ENCODE measurements at regions not wholly inside any gene's neighbourhood (a gene's known extent, or its start where the extent isn't known, plus 50 kb on each side); places are given as distances from the start of the nearest gene placed in this dataset.
A peak's percentile ranks its signal among the peaks of the same experiment; 100 is the strongest.

DNA sequence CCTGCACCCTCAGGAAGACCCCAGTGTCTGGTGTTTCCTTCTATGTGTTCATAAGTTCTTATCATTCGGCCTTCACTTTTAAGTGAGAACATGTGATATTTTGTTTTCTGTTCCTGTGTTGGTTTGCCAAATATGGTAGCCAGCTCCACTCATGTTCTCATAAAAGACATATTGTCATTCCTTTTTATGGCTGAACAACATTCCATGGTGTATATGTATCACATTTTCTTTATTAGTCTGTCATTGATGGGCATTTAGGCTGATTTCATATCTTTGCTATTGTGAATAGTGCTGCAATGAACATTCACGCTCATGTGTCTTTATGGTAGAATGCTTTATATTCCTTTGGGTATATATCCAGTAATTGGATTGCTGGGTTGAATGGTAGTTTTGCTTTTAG, 645.1 kb downstream of the SLC16A7 start:
- DNase-seq (ENCODE audit: low read depth), result no peak
- TF ChIP-seq, protein P1, sequence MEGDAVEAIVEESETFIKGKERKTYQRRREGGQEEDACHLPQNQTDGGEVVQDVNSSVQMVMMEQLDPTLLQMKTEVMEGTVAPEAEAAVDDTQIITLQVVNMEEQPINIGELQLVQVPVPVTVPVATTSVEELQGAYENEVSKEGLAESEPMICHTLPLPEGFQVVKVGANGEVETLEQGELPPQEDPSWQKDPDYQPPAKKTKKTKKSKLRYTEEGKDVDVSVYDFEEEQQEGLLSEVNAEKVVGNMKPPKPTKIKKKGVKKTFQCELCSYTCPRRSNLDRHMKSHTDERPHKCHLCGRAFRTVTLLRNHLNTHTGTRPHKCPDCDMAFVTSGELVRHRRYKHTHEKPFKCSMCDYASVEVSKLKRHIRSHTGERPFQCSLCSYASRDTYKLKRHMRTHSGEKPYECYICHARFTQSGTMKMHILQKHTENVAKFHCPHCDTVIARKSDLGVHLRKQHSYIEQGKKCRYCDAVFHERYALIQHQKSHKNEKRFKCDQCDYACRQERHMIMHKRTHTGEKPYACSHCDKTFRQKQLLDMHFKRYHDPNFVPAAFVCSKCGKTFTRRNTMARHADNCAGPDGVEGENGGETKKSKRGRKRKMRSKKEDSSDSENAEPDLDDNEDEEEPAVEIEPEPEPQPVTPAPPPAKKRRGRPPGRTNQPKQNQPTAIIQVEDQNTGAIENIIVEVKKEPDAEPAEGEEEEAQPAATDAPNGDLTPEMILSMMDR (IDR thresholded peaks at IDR 0.05; ENCODE audit: insufficient read depth, low read depth, low read length), result no peak
- H3K4me3 ChIP-seq (ENCODE audit: low read depth, low read length), result no peak overlapping the region

DNA sequence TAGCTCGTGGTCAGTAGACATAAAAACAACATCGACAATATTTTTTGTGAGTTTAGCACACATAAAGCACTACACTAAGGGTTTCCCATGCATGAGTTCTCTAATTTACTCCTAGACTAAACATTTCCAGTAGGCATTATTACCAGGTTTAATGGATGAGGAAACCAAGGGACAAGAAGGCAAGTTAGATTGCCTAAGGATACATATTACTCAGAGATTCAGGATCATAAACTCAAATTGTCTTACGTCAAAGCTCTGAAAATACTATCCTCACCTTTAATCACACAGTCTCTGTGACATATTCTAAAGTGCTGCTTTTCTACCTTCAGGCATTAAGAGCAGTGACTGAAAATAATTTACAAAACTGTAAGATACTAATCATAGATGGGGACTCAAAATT, 655.3 kb downstream of the SLC16A7 start:
- no peak overlapping the region for H3K4me3 ChIP-seq (ENCODE audit: low read depth, low read length)
- TF ChIP-seq, protein P1 (IDR thresholded peaks at IDR 0.05; ENCODE audit: insufficient read depth, low read depth, low read length), result no peak
- no peak for DNase-seq (ENCODE audit: low read depth)

DNA sequence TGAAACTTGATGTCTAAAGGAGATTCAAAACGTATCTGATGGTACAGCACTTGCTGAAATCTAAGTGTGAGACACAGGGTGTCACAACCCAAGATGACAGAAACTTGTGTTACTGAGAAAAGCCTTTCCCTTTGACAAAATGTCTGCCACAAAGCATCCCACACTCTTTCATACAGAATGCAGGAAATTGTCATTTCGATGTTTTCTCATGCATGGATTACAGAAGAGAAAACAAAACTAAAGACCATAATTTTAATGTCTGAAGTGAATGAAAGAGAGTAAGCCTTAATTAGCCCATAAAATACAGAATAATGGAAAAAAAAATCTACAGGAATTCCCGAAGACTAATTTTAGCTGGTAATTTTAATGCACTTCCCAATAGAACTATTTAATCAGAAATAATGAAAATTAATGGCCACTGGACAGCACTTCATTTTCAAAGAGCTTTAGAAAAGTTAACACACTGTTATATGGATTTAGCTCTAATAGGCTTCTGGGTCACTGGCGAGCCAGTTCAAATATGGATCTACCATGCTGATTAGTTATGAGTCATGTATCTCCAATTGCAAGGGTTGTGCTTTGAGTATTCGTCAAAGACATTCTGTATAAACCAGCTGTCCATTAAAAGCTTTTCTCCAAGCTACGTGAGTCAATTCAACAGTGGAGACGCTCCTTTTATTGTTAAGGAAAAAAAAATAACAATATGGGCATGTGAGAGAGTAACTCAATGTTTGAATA, 656.7 kb downstream of the SLC16A7 start:
- TF ChIP-seq, protein P1 (IDR thresholded peaks at IDR 0.05; ENCODE audit: insufficient read depth, low read depth, low read length), result no peak
- H3K4me3 ChIP-seq (ENCODE audit: low read depth, low read length), result no peak overlapping the region
- DNase-seq (ENCODE audit: low read depth), result no peak

DNA sequence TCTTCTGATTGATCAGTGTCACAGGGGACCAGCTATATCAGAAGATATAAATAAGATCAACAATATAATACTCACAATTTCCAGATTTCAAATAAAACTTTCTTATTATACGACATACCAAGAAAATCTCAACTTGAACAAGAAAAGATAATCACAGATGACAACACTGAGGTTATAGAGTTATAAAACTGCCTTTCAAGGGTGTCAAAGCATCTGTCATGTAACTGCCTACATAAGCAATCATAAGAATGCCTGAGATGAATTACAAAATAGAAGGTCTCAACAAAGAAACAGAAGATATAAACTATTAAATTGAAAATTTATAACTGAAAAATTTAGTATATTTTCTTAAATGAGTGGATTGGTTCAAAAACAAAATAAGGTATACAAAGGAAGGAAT, 659.2 kb downstream of the SLC16A7 start:
- no peak for DNase-seq (ENCODE audit: low read depth)
- no peak overlapping the region for H3K4me3 ChIP-seq (ENCODE audit: low read depth, low read length)
- TF ChIP-seq, protein P1 (IDR thresholded peaks at IDR 0.05; ENCODE audit: insufficient read depth, low read depth, low read length), result no peak

DNA sequence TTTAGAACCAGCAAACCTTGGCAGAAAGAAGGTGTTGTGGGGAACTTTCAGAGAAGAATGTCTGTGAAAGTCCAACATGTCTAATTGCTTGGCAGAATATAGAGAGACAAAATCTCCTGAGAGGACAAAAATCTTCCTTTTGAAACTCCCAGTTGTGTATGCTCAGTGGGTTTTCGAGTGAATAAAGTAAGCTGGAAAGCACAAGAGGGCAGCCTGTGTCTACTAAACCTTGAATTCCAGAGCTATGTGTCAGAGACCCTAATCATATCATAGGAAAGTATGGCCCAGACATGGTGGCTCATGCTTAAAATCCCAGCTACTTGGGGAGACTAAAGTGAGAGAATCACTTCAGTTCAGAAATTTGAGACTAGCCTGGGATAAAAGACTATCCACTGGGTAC, 661.2 kb downstream of the SLC16A7 start:
- TF ChIP-seq, protein P1 (IDR thresholded peaks at IDR 0.05; ENCODE audit: insufficient read depth, low read depth, low read length), result peak; percentile 25
- H3K4me3 ChIP-seq (ENCODE audit: low read depth, low read length), result no peak overlapping the region
- peak; percentile 66 for DNase-seq (ENCODE audit: low read depth)

DNA sequence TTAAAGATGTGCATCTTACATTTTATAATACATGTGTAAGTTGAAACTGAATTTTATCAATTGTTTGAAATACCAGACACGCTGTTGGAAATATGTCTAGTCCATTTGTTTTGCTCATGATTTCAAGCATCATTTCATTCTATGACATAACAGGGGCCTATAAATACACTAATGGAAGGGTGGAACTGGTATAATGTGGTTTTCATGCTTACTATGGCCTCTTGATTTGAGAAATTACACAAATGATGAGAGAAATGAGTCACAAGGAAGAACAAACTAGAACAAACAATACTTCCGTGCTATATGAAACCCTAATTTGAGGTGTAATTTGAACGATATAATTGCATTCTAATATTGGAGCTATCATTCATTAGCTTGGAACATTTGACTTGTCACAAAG, 663.4 kb downstream of the SLC16A7 start:
- DNase-seq (ENCODE audit: low read depth), result no peak
- H3K4me3 ChIP-seq (ENCODE audit: low read depth, low read length), result no peak overlapping the region
- TF ChIP-seq, protein P1 (IDR thresholded peaks at IDR 0.05; ENCODE audit: insufficient read depth, low read depth, low read length), result no peak

DNA sequence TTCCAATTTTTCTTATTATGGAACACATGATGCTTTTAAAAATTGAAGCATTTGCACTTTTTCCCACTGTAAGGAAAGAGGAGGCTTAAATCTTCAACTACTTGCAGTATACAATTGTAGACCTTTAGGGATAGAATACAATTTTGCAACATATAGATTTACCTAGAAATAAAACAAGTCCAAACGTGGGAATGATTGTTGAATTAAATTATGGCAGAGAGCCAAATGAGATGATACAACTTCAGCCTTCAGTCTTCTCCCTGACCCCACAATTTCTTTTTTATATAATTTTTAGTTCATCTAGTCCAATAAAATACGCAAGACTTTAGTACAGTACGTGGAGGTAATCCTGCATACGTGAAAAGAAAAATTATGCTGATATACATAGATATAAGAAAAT, 666.5 kb downstream of the SLC16A7 start:
- TF ChIP-seq, protein P1 (IDR thresholded peaks at IDR 0.05; ENCODE audit: insufficient read depth, low read depth, low read length), result no peak
- H3K4me3 ChIP-seq (ENCODE audit: low read depth, low read length), result no peak overlapping the region
- no peak for DNase-seq (ENCODE audit: low read depth)
